IPS-NIHi7 (cell line): ENCODE measurements at regions not wholly inside any gene's neighbourhood (a gene's known extent, or its start where the extent isn't known, plus 50 kb on each side); places are given as distances from the start of the nearest gene placed in this dataset.
A peak's percentile ranks its signal among the peaks of the same experiment; 100 is the strongest.
"Not testable (repeated sequence)": the region's sequence is repeated elsewhere in the genome, so short reads cannot be mapped to it uniquely, and the experiment has no call there.

Experiments
- DNase-seq: peaks from one replicate; pipeline ENCODE4 v3.0.0; 2012; ENCODE audit warnings: mixed read lengths; ENCODE audit errors: extremely low spot score

GRCh38 chr16:51977506-51977905, 569.4 kb downstream of the TOX3 start:
- not testable (repeated sequence) for DNase-seq

- DNase-seq = peak; percentile 63
These were observed 575.8 kb downstream of the TOX3 start for GRCh38 chr16:51971184-51971583.

- no peak for DNase-seq
These were observed 578.2 kb downstream of the TOX3 start for GRCh38 chr16:51968749-51969148.

- DNase-seq = no peak
These were observed 579.3 kb downstream of the TOX3 start for GRCh38 chr16:51967646-51968045.

- DNase-seq = no peak
These were observed 586.0 kb downstream of the TOX3 start for GRCh38 chr16:51960931-51961330.

GRCh38 chr16:51953286-51953985, 593.5 kb downstream of the TOX3 start:
- DNase-seq = no peak

- no peak for DNase-seq
These were observed 594.4 kb downstream of the TOX3 start for GRCh38 chr16:51952500-51952899.

- DNase-seq = peak; percentile 62
These were observed 595.2 kb downstream of the TOX3 start for GRCh38 chr16:51951668-51952298.

- DNase-seq = no peak
These were observed 596.7 kb downstream of the TOX3 start for GRCh38 chr16:51950118-51950780.

GRCh38 chr16:51949282-51949681, 597.7 kb downstream of the TOX3 start:
- DNase-seq = no peak

- DNase-seq = peak; percentile 44
These were observed 605.5 kb downstream of the TOX3 start for GRCh38 chr16:51941412-51941811.

GRCh38 chr16:51940183-51940582, 606.8 kb downstream of the TOX3 start:
- no peak for DNase-seq

- no peak for DNase-seq
These were observed 607.5 kb downstream of the TOX3 start for GRCh38 chr16:51939378-51939871.

- DNase-seq = no peak
These were observed 608.1 kb downstream of the TOX3 start for GRCh38 chr16:51938861-51939260.

- DNase-seq = no peak
These were observed 609.2 kb downstream of the TOX3 start for GRCh38 chr16:51937771-51938170.

GRCh38 chr16:51936846-51937245, 610.1 kb downstream of the TOX3 start:
- DNase-seq = no peak

GRCh38 chr16:51932317-51932716, 614.6 kb downstream of the TOX3 start:
- DNase-seq = no peak

- no peak for DNase-seq
These were observed 615.3 kb downstream of the TOX3 start for GRCh38 chr16:51931653-51932052.

GRCh38 chr16:51924744-51925143, 622.2 kb downstream of the TOX3 start:
- no peak for DNase-seq

- no peak for DNase-seq
These were observed 624.5 kb downstream of the TOX3 start for GRCh38 chr16:51922476-51922875.

- DNase-seq = no peak
These were observed 627.2 kb downstream of the TOX3 start for GRCh38 chr16:51919736-51920135.

- no peak for DNase-seq
These were observed 630.1 kb downstream of the TOX3 start for GRCh38 chr16:51916814-51917213.

GRCh38 chr16:51916231-51916630, 630.7 kb downstream of the TOX3 start:
- DNase-seq = no peak
